OCI-LY7 (cell line): ENCODE measurements at regions not wholly inside any gene's neighbourhood (a gene's known extent, or its start where the extent isn't known, plus 50 kb on each side); places are given as distances from the start of the nearest gene placed in this dataset.

Source experiments
- BruUV-seq: library from RNA; stranded (reverse); fragments of 400-500 nt; replicated peaks from 2 replicates; lab custom pipeline; 2021; lab: Mats Ljungman, UMichigan
- CTCF ChIA-PET: fragments of 300-600 bp; sonication (Branson Sonifier 250); formaldehyde crosslinking; loops from one replicate; lab custom pipeline; 2022; ENCODE audit warnings: antibody characterized with exemption; ENCODE audit not compliant: unreplicated experiment; lab: Charles Lee
- POLR2A ChIA-PET: fragments of 300-600 bp; sonication (Branson Sonifier 250); formaldehyde crosslinking; loops from one replicate; lab custom pipeline; 2022; ENCODE audit warnings: antibody characterized with exemption; lab: Charles Lee
- DNase-seq: peaks from one replicate; pipeline ENCODE4 v3.0.0-alpha.2; 2015; ENCODE audit warnings: low spot score
- H2AFZ ChIP-seq: fragments of 200-600 bp; sonication (generic), shearing (Covaris generic); 2 replicates; pipeline ENCODE4 v1.6.1; 2014; ENCODE audit warnings: mild to moderate bottlenecking, antibody characterized with exemption, low read length, moderate library complexity
- H3K27ac ChIP-seq: fragments of 200-600 bp; sonication (generic); 2 replicates; pipeline ENCODE4 v1.5.1; 2014; ENCODE audit warnings: mixed run types, low read depth, mild to moderate bottlenecking, moderate library complexity, low read length, inconsistent platforms; ENCODE audit not compliant: poor library complexity, severe bottlenecking
- H3K36me3 ChIP-seq: fragments of 200-600 bp; sonication (generic); 2 replicates; pipeline ENCODE4 v1.6.1; 2014; ENCODE audit warnings: mild to moderate bottlenecking, antibody characterized with exemption, low read length, moderate library complexity, mixed read lengths; ENCODE audit not compliant: insufficient read depth
- H3K4me1 ChIP-seq: fragments of 200-600 bp; sonication (generic); 2 replicates; pipeline ENCODE4 v1.5.1; 2014; ENCODE audit warnings: mild to moderate bottlenecking, low read length; ENCODE audit not compliant: insufficient read depth, poor library complexity, severe bottlenecking
- H3K4me2 ChIP-seq: fragments of 200-600 bp; sonication (generic); 2 replicates; pipeline ENCODE4 v1.6.1; 2014; ENCODE audit warnings: mild to moderate bottlenecking, low read length
- H3K4me3 ChIP-seq: fragments of 200-600 bp; sonication (generic); 2 replicates; pipeline ENCODE4 v1.5.1; 2014; ENCODE audit warnings: mild to moderate bottlenecking, low read depth, low read length; ENCODE audit not compliant: poor library complexity, severe bottlenecking
- H3K79me2 ChIP-seq: fragments of 200-600 bp; sonication (generic); 2 replicates; pipeline ENCODE4 v1.6.1; 2016; ENCODE audit warnings: low read depth, mild to moderate bottlenecking, low read length, moderate library complexity, mixed read lengths; ENCODE audit not compliant: insufficient read depth
- H3K9me2 ChIP-seq: fragments of 200-600 bp; sonication (generic); 2 replicates; pipeline ENCODE4 v1.6.1; 2016; ENCODE audit warnings: mild to moderate bottlenecking, low read length, mixed read lengths; ENCODE audit not compliant: insufficient read depth
- H3K9me3 ChIP-seq: fragments of 200-600 bp; sonication (generic); 2 replicates; pipeline ENCODE4 v1.6.1; 2014; ENCODE audit warnings: mild to moderate bottlenecking, mixed run types, low read length, mixed read lengths
- H4K20me1 ChIP-seq: fragments of 200-600 bp; sonication (generic); 2 replicates; pipeline ENCODE4 v1.6.1; 2014; ENCODE audit warnings: mild to moderate bottlenecking, antibody characterized with exemption, low read length, moderate library complexity, mixed read lengths; ENCODE audit not compliant: insufficient read depth
- CTCF ChIP-seq: fragments of 200-600 bp; sonication (generic); conservative IDR thresholded peaks from 2 replicates; pipeline ENCODE4 v1.5.1; 2014; ENCODE audit warnings: mild to moderate bottlenecking, antibody characterized with exemption, low read length, moderate library complexity, mixed read lengths
- EZH2phosphoT487 ChIP-seq: fragments of 200-600 bp; sonication (generic); IDR thresholded peaks from 2 replicates; pipeline ENCODE4 v1.6.1; 2018; ENCODE audit warnings: low read depth, borderline replicate concordance, mild to moderate bottlenecking, mixed run types, antibody characterized with exemption, low read length, moderate library complexity, mixed read lengths
- intact Hi-C: fragments of 100-400 bp; cut with micrococcal nuclease; formaldehyde crosslinking; loops from one replicate; pipeline ENCODE4 v1.10.0; 2022; ENCODE audit not compliant: unreplicated experiment

- TF ChIP-seq EZH2phosphoT487 (no peak), CTCF (no peak)
- H3K9me2 ChIP-seq, result no peaks in the 10 kb centered on the region
- ChIA-PET POLR2A (interaction anchor here (0.7 kb wide), 1 partner anchor 96 kb away, joined by 3 read pairs; no protein-coding TSS in a partner anchor), CTCF (no interaction called here)
- no peak overlapping the region for H3K4me2 ChIP-seq
- no TSS peak for BruUV-seq
- peaks cover 15% of the 10 kb centered on the region for H3K4me1 ChIP-seq
- H3K79me2 ChIP-seq, result no peaks in the 10 kb centered on the region
- DNase-seq, result no peak
- no peaks in the 10 kb centered on the region for H3K36me3 ChIP-seq
- intact Hi-C loops, result no loop called here
- H2AFZ ChIP-seq, result no peak overlapping the region
- no peak overlapping the region for H3K4me3 ChIP-seq
- H3K9me3 ChIP-seq, result no peaks in the 10 kb centered on the region
- no peaks in the 10 kb centered on the region for H4K20me1 ChIP-seq
- no peak overlapping the region for H3K27ac ChIP-seq
Observed at GRCh38 chr1:4430406-4431365, 223.7 kb upstream of the AJAP1 start.

- BruUV-seq, result no TSS peak
- peaks cover 9% of the 10 kb centered on the region for H3K4me1 ChIP-seq
- CTCF ChIA-PET, result no interaction called here
- H3K4me2 ChIP-seq, result no peak overlapping the region
- H3K27ac ChIP-seq, result no peak overlapping the region
- H3K79me2 ChIP-seq, result no peaks in the 10 kb centered on the region
- intact Hi-C loops, result no loop called here
- H3K4me3 ChIP-seq, result no peak overlapping the region
- no peaks in the 10 kb centered on the region for H4K20me1 ChIP-seq
- no peaks in the 10 kb centered on the region for H3K9me3 ChIP-seq
- no peaks in the 10 kb centered on the region for H3K36me3 ChIP-seq
- no peak overlapping the region for H2AFZ ChIP-seq
- no peaks in the 10 kb centered on the region for H3K9me2 ChIP-seq
- POLR2A ChIA-PET, result no interaction called here
- TF ChIP-seq CTCF (no peak), EZH2phosphoT487 (no peak)
- no peak for DNase-seq
Observed at GRCh38 chr1:4431491-4431890, 222.9 kb upstream of the AJAP1 start.

GRCh38 chr1:4433075-4433474 is 221.3 kb upstream of the AJAP1 start:
- BruUV-seq, result no TSS peak
- DNase-seq, result no peak
- H3K4me2 ChIP-seq, result no peak overlapping the region
- CTCF ChIA-PET, result no interaction called here
- no peak for TF ChIP-seq EZH2phosphoT487
- no peak for TF ChIP-seq CTCF
- H3K9me3 ChIP-seq, result no peaks in the 10 kb centered on the region
- H3K79me2 ChIP-seq, result no peaks in the 10 kb centered on the region
- no peak overlapping the region for H3K4me3 ChIP-seq
- intact Hi-C loops, result no loop called here
- no peaks in the 10 kb centered on the region for H3K36me3 ChIP-seq
- H3K9me2 ChIP-seq, result no peaks in the 10 kb centered on the region
- no peak overlapping the region for H3K27ac ChIP-seq
- POLR2A ChIA-PET, result no interaction called here
- H3K4me1 ChIP-seq, result peaks cover 5% of the 10 kb centered on the region
- H2AFZ ChIP-seq, result no peak overlapping the region
- no peaks in the 10 kb centered on the region for H4K20me1 ChIP-seq
